Activated CD4-positive, alpha-beta T cell treated with anti-CD3 and anti-CD28 coated beads, Interleukin-2, amount 50 U/mL, for 24 hours (primary cell): ENCODE measurements at regions not wholly inside any gene's neighbourhood (a gene's known extent, or its start where the extent isn't known, plus 50 kb on each side); places are given as distances from the start of the nearest gene placed in this dataset.
"Not testable (repeated sequence)": the region's sequence is repeated elsewhere in the genome, so short reads cannot be mapped to it uniquely, and the experiment has no call there.

ENCODE experiments used
- DNase-seq, 2 donors: peaks; one replicate each; pipeline ENCODE4 v3.0.0-alpha.2; 2020; ENCODE audit warnings: low read depth in 1 of 2, low spot score in 1 of 2

GRCh38 chr17:21550031-21550430 is 142.3 kb upstream of the KCNJ18 start:
- not testable (repeated sequence) for DNase-seq

GRCh38 chr17:21551081-21551881 is 141.0 kb upstream of the KCNJ18 start:
- peak; percentile 64 to 80 for DNase-seq

GRCh38 chr17:21558921-21559320 is 133.4 kb upstream of the KCNJ18 start:
- DNase-seq = not testable (repeated sequence)

GRCh38 chr17:21564262-21564661 is 128.1 kb upstream of the KCNJ18 start:
- no peak for DNase-seq

GRCh38 chr17:21564757-21565156 is 127.6 kb upstream of the KCNJ18 start:
- not testable (repeated sequence) for DNase-seq

GRCh38 chr17:21570427-21570826 is 121.9 kb upstream of the KCNJ18 start:
- not testable (repeated sequence) for DNase-seq

- DNase-seq = not testable (repeated sequence)
Measured at GRCh38 chr17:21572148-21572547, 120.2 kb upstream of the KCNJ18 start.

- DNase-seq = not testable (repeated sequence)
Measured at GRCh38 chr17:21573271-21573960, 118.9 kb upstream of the KCNJ18 start.

- DNase-seq = peak in 1 of 2 donors; percentile 21
Measured at GRCh38 chr17:21573961-21574610, 118.2 kb upstream of the KCNJ18 start.

- not testable (repeated sequence) for DNase-seq
Measured at GRCh38 chr17:21574611-21575255, 117.6 kb upstream of the KCNJ18 start.

- not testable (repeated sequence) for DNase-seq
Measured at GRCh38 chr17:21578783-21579182, 113.5 kb upstream of the KCNJ18 start.

GRCh38 chr17:21592774-21593173 is 99.5 kb upstream of the KCNJ18 start:
- DNase-seq = no peak

GRCh38 chr17:21593452-21594105 is 98.7 kb upstream of the KCNJ18 start:
- not testable (repeated sequence) for DNase-seq

- DNase-seq = no peak
Measured at GRCh38 chr17:21595086-21595485, 97.2 kb upstream of the KCNJ18 start.

- no peak for DNase-seq
Measured at GRCh38 chr17:21602176-21602575, 90.1 kb upstream of the KCNJ18 start.

GRCh38 chr17:21603292-21603691 is 89.0 kb upstream of the KCNJ18 start:
- DNase-seq = not testable (repeated sequence)

- not testable (repeated sequence) for DNase-seq
Measured at GRCh38 chr17:21611443-21611842, 80.9 kb upstream of the KCNJ18 start.

GRCh38 chr17:21612123-21613070 is 79.9 kb upstream of the KCNJ18 start:
- not testable (repeated sequence) for DNase-seq

GRCh38 chr17:21613071-21613429 is 79.3 kb upstream of the KCNJ18 start:
- no peak for DNase-seq

GRCh38 chr17:21626987-21627386 is 65.3 kb upstream of the KCNJ18 start:
- DNase-seq = not testable (repeated sequence)
